Neural progenitor cell (in vitro differentiated cells): ENCODE measurements at regions not wholly inside any gene's neighbourhood (a gene's known extent, or its start where the extent isn't known, plus 50 kb on each side); places are given as distances from the start of the nearest gene placed in this dataset.

ENCODE experiments used
- DNase-seq: peaks from one replicate; pipeline ENCODE4 v3.0.0-alpha.2; 2016; ENCODE audit warnings: low spot score
- H2AFZ ChIP-seq: fragments of 200-600 bp; sonication (generic); replicated peaks from 2 replicates; pipeline ENCODE4 v1.6.1; 2016; ENCODE audit warnings: antibody characterized with exemption
- H3F3A ChIP-seq: fragments of 200-600 bp; sonication (generic); 2 replicates; pipeline ENCODE4 v1.6.1; 2016; ENCODE audit warnings: antibody characterized with exemption, low read depth
- H3K27ac ChIP-seq: fragments of 200-600 bp; sonication (generic); 2 replicates; pipeline ENCODE4 v1.5.1; 2016; ENCODE audit warnings: mild to moderate bottlenecking
- H3K27me3 ChIP-seq: fragments of 200-600 bp; sonication (generic); 2 replicates; pipeline ENCODE4 v1.6.1; 2016; ENCODE audit warnings: mild to moderate bottlenecking, moderate library complexity
- H3K36me3 ChIP-seq: fragments of 200-600 bp; sonication (generic); 2 replicates; pipeline ENCODE4 v1.5.1; 2016
- H3K4me1 ChIP-seq: fragments of 200-600 bp; sonication (generic); 2 replicates; pipeline ENCODE4 v1.6.1; 2016; ENCODE audit warnings: mixed run types
- H3K4me2 ChIP-seq: fragments of 200-600 bp; sonication (generic); 2 replicates; pipeline ENCODE4 v1.6.1; 2016
- H3K4me3 ChIP-seq: fragments of 200-600 bp; sonication (generic); 2 replicates; pipeline ENCODE4 v1.5.1; 2016
- H3K79me2 ChIP-seq: fragments of 200-600 bp; sonication (generic); 2 replicates; pipeline ENCODE4 v1.6.1; 2016; ENCODE audit warnings: low read depth
- H3K9ac ChIP-seq: fragments of 200-600 bp; sonication (generic); 2 replicates; pipeline ENCODE4 v1.6.1; 2016
- H3K9me3 ChIP-seq: fragments of 200-600 bp; sonication (generic); 2 replicates; pipeline ENCODE4 v1.5.1; 2016; ENCODE audit warnings: low read depth
- H4K20me1 ChIP-seq: fragments of 200-600 bp; sonication (generic); 2 replicates; pipeline ENCODE4 v1.6.1; 2016; ENCODE audit warnings: low read depth
- H3K27ac Mint-ChIP-seq: 3 replicates; pipeline ENCODE4 v1.8.0; 2021; ENCODE audit warnings: mixed read lengths
- H3K27me3 Mint-ChIP-seq: 2 replicates; pipeline ENCODE4 v1.8.0; 2022; ENCODE audit warnings: low read depth, mild to moderate bottlenecking, inconsistent platforms, moderate library complexity, mixed read lengths; ENCODE audit not compliant: insufficient read depth
- H3K36me3 Mint-ChIP-seq: 3 replicates; pipeline ENCODE4 v1.8.0; 2021; ENCODE audit warnings: mixed read lengths
- H3K4me1 Mint-ChIP-seq: 3 replicates; pipeline ENCODE4 v1.8.0; 2021; ENCODE audit warnings: mixed read lengths
- H3K4me3 Mint-ChIP-seq: 3 replicates; pipeline ENCODE4 v1.8.0; 2021; ENCODE audit warnings: mild to moderate bottlenecking, moderate library complexity, mixed read lengths
- H3K9me3 Mint-ChIP-seq: 3 replicates; pipeline ENCODE4 v1.8.0; 2020; ENCODE audit warnings: mixed read lengths
- CTCF ChIP-seq: fragments of 200-600 bp; sonication (generic); IDR thresholded peaks from 2 replicates; pipeline ENCODE4 v1.5.1; 2017; ENCODE audit warnings: antibody characterized with exemption, mild to moderate bottlenecking
- EZH2 ChIP-seq: fragments of 200-600 bp; sonication (generic); IDR thresholded peaks from 2 replicates; pipeline ENCODE4 v1.6.1; 2017; ENCODE audit warnings: antibody characterized with exemption, mild to moderate bottlenecking, moderate library complexity
- EZH2phosphoT487 ChIP-seq: fragments of 200-600 bp; sonication (generic); IDR thresholded peaks from 2 replicates; pipeline ENCODE4 v1.6.1; 2017; ENCODE audit warnings: antibody characterized with exemption

GRCh38 chr13:81637457-81637856 lies 1296.5 kb upstream of the SPRY2 start:
- no peaks in the 10 kb centered on the region for H4K20me1 ChIP-seq
- no peaks in the 10 kb centered on the region for H3K4me1 ChIP-seq
- Mint-ChIP-seq H3K36me3 (no peaks in the 10 kb centered on the region), H3K4me1 (no peaks in the 10 kb centered on the region), H3K27me3 (no peaks in the 10 kb centered on the region), H3K27ac (no peak overlapping the region), H3K4me3 (no peak overlapping the region), H3K9me3 (no peaks in the 10 kb centered on the region)
- no peak overlapping the region for H3K4me2 ChIP-seq
- no peaks in the 10 kb centered on the region for H3K79me2 ChIP-seq
- H3K27ac ChIP-seq: no peak overlapping the region
- DNase-seq: no peak
- no peak overlapping the region for H3K4me3 ChIP-seq
- H3K27me3 ChIP-seq: no peaks in the 10 kb centered on the region
- TF ChIP-seq CTCF: no peak
- no peak for TF ChIP-seq EZH2
- TF ChIP-seq EZH2phosphoT487: no peak
- no peaks in the 10 kb centered on the region for H3F3A ChIP-seq
- no peaks in the 10 kb centered on the region for H3K36me3 ChIP-seq
- H2AFZ ChIP-seq: no peak overlapping the region
- H3K9me3 ChIP-seq: no peaks in the 10 kb centered on the region
- no peak overlapping the region for H3K9ac ChIP-seq

- Histone ChIP-seq H3K4me2 (no peak overlapping the region), H2AFZ (no peak overlapping the region), H3K27ac (no peak overlapping the region), H3K4me3 (no peak overlapping the region), H3K27me3 (no peaks in the 10 kb centered on the region), H3K4me1 (no peaks in the 10 kb centered on the region), H3F3A (no peaks in the 10 kb centered on the region), H3K9me3 (no peaks in the 10 kb centered on the region), H3K9ac (no peak overlapping the region), H3K36me3 (no peaks in the 10 kb centered on the region), H4K20me1 (no peaks in the 10 kb centered on the region), H3K79me2 (no peaks in the 10 kb centered on the region)
- no peak for DNase-seq
- Mint-ChIP-seq H3K4me3 (no peak overlapping the region), H3K4me1 (no peaks in the 10 kb centered on the region), H3K9me3 (no peaks in the 10 kb centered on the region), H3K27ac (no peak overlapping the region), H3K36me3 (no peaks in the 10 kb centered on the region), H3K27me3 (no peaks in the 10 kb centered on the region)
- TF ChIP-seq EZH2phosphoT487 (no peak), EZH2 (no peak), CTCF (no peak)
These were observed 1295.2 kb upstream of the SPRY2 start for GRCh38 chr13:81636120-81636519.

- H3K27me3 Mint-ChIP-seq: no peaks in the 10 kb centered on the region
- H3K9me3 ChIP-seq: no peaks in the 10 kb centered on the region
- no peaks in the 10 kb centered on the region for H3K4me1 ChIP-seq
- H3K79me2 ChIP-seq: no peaks in the 10 kb centered on the region
- H3K27ac ChIP-seq: no peak overlapping the region
- no peak overlapping the region for H3K27ac Mint-ChIP-seq
- no peak for DNase-seq
- H3K9me3 Mint-ChIP-seq: no peaks in the 10 kb centered on the region
- no peak for TF ChIP-seq CTCF
- no peak for TF ChIP-seq EZH2
- no peak for TF ChIP-seq EZH2phosphoT487
- H3F3A ChIP-seq: no peaks in the 10 kb centered on the region
- no peaks in the 10 kb centered on the region for H4K20me1 ChIP-seq
- no peak overlapping the region for H3K4me3 ChIP-seq
- no peaks in the 10 kb centered on the region for H3K36me3 ChIP-seq
- H3K4me2 ChIP-seq: no peak overlapping the region
- H3K27me3 ChIP-seq: no peaks in the 10 kb centered on the region
- H3K9ac ChIP-seq: no peak overlapping the region
- H2AFZ ChIP-seq: peak overlapping the region; percentile 15
- H3K4me1 Mint-ChIP-seq: no peaks in the 10 kb centered on the region
- no peak overlapping the region for H3K4me3 Mint-ChIP-seq
- no peaks in the 10 kb centered on the region for H3K36me3 Mint-ChIP-seq
These were observed 1274.1 kb upstream of the SPRY2 start for GRCh38 chr13:81615031-81615430.

GRCh38 chr13:81610644-81611043 lies 1269.7 kb upstream of the SPRY2 start:
- DNase-seq: no peak
- no peak for TF ChIP-seq EZH2
- no peak for TF ChIP-seq EZH2phosphoT487
- no peak for TF ChIP-seq CTCF
- Histone ChIP-seq H3K36me3 (no peaks in the 10 kb centered on the region), H3K4me3 (no peak overlapping the region), H3K9me3 (no peaks in the 10 kb centered on the region), H3K27ac (no peak overlapping the region), H3K9ac (no peak overlapping the region), H4K20me1 (no peaks in the 10 kb centered on the region), H3F3A (no peaks in the 10 kb centered on the region), H2AFZ (no peak overlapping the region), H3K4me1 (no peaks in the 10 kb centered on the region), H3K79me2 (no peaks in the 10 kb centered on the region), H3K4me2 (no peak overlapping the region), H3K27me3 (no peaks in the 10 kb centered on the region)
- Mint-ChIP-seq H3K4me3 (no peak overlapping the region), H3K4me1 (no peaks in the 10 kb centered on the region), H3K9me3 (no peaks in the 10 kb centered on the region), H3K27ac (no peak overlapping the region), H3K27me3 (no peaks in the 10 kb centered on the region), H3K36me3 (no peaks in the 10 kb centered on the region)
